HepG2 (cell line): ENCODE measurements at regions not wholly inside any gene's neighbourhood (a gene's known extent, or its start where the extent isn't known, plus 50 kb on each side); places are given as distances from the start of the nearest gene placed in this dataset.

Experiments used
- CBX5 ChIP-seq: sonication (generic); formaldehyde crosslinking; IDR thresholded peaks from 2 replicates; pipeline ENCODE4 v1.4.0; 2020; ENCODE audit warnings: missing genetic modification reagents, borderline replicate concordance
- CENPX ChIP-seq: sonication (generic); formaldehyde crosslinking; IDR thresholded peaks from 2 replicates; pipeline ENCODE4 v1.9.0; 2021; ENCODE audit warnings: mild to moderate bottlenecking, missing genetic modification reagents, moderate library complexity
- TCF7L2 ChIP-seq: IDR thresholded peaks from 2 replicates; pipeline ENCODE4 v1.6.1; 2011; ENCODE audit warnings: mild to moderate bottlenecking, low read depth, low read length, moderate library complexity
- ZNF18 ChIP-seq: sonication (generic); formaldehyde crosslinking; IDR thresholded peaks from 2 replicates; pipeline ENCODE4 v1.8.0; 2022; ENCODE audit warnings: mild to moderate bottlenecking, missing genetic modification reagents; ENCODE audit not compliant: insufficient replicate concordance
- ZNF3 ChIP-seq: IDR thresholded peaks from 2 replicates; pipeline ENCODE4 v1.7.0; 2017; ENCODE audit warnings: inconsistent platforms
- ZNF335 ChIP-seq: sonication (generic); formaldehyde crosslinking; IDR thresholded peaks from 2 replicates; pipeline ENCODE4 v1.4.0; 2020; ENCODE audit warnings: missing genetic modification reagents

- TF ChIP-seq TCF7L2 (no peak), CENPX (no peak), ZNF3 (CRISPR knock-in tag) (no peak), CBX5 (CRISPR knock-in tag) (no peak), ZNF335 (CRISPR knock-in tag) (no peak), ZNF18 (CRISPR knock-in tag) (no peak)
These were observed 79.1 kb upstream of the MEF2A start for GRCh38 chr15:99486371-99487336.
